Transverse colon (tissue), 4 donors: ENCODE measurements at regions not wholly inside any gene's neighbourhood (a gene's known extent, or its start where the extent isn't known, plus 50 kb on each side); places are given as distances from the start of the nearest gene placed in this dataset.
"Not testable (repeated sequence)": the region's sequence is repeated elsewhere in the genome, so short reads cannot be mapped to it uniquely, and the experiment has no call there.

ENCODE experiments used
- DNase-seq: peaks from one replicate; pipeline ENCODE4 v3.0.0-alpha.2; 2019
- H3K27ac ChIP-seq, 4 donors: fragments of 200-600 bp; sonication (generic); 2 replicates each; pipeline ENCODE4 v1.5.1; 2016 to 2018; ENCODE audit warnings: inconsistent platforms in 4 of 4
- H3K27me3 ChIP-seq: fragments of 200-600 bp; sonication (generic); 2 replicates; pipeline ENCODE4 v1.5.1; 2017; ENCODE audit warnings: inconsistent platforms
- H3K36me3 ChIP-seq, 4 donors: fragments of 200-600 bp; sonication (generic); 2 replicates each; pipeline ENCODE4 v1.5.1; 2017 to 2019; ENCODE audit warnings: inconsistent platforms in 4 of 4
- H3K4me1 ChIP-seq, 4 donors: fragments of 200-600 bp; sonication (generic); 2 replicates each; pipeline ENCODE4 v1.5.1; 2017 to 2020; ENCODE audit warnings: inconsistent platforms in 4 of 4
- H3K4me3 ChIP-seq, 4 donors: fragments of 200-600 bp; sonication (generic); 1 replicate in 1 of 4; 2 replicates in 3 of 4; pipeline versions ENCODE4 v1.5.1 to v1.6.1; 2017 to 2019; ENCODE audit warnings: inconsistent platforms in 4 of 4
- H3K9me3 ChIP-seq, 2 donors: fragments of 200-600 bp; sonication (generic); 2 replicates each; pipeline ENCODE4 v1.5.1; 2017 to 2019; ENCODE audit warnings: inconsistent platforms in 2 of 2
- CTCF ChIP-seq, 5 experiments: fragments of 200-600 bp in 3 of 5; fragments of 450-650 bp in 2 of 5; sonication (generic) in 3 of 5; IDR thresholded peaks; 1 replicate in 2 of 5; 2 replicates in 3 of 5; pipeline ENCODE4 v1.5.1; 2016 to 2017; ENCODE audit warnings: antibody characterized with exemption in 5 of 5, inconsistent platforms in 3 of 5, mild to moderate bottlenecking in 2 of 5, moderate library complexity in 1 of 5
- EP300 ChIP-seq: sonication (generic); formaldehyde crosslinking; IDR thresholded peaks from one replicate; pipeline ENCODE4 v1.6.1; 2017; ENCODE audit warnings: antibody characterized with exemption, low read depth
- POLR2A ChIP-seq: fragments of 450-650 bp; IDR thresholded peaks from one replicate; pipeline ENCODE4 v1.6.1; 2016; ENCODE audit warnings: antibody characterized with exemption, mild to moderate bottlenecking, moderate library complexity
- POLR2AphosphoS5 ChIP-seq, 3 donors: sonication (generic); formaldehyde crosslinking; IDR thresholded peaks; one replicate each; pipeline ENCODE4 v1.6.1; 2016; ENCODE audit warnings: antibody characterized with exemption in 3 of 3
- WGBS, 2 donors: methylation state at CpG; one replicate each; pipeline ENCODE4 v1.1.5; 2018; ENCODE audit warnings: low coverage in 1 of 2; 5-methylcytosine and 5-hydroxymethylcytosine counted together
- in situ Hi-C, 4 donors: fragments of 200-750 bp; cut with MboI; loops; one replicate each; pipeline versions ENCODE4 v1.15.0 to v1.15.1; 2017; ENCODE audit warnings: low sequenced_read_pairs in 3 of 4, low pct_ligation_motif_present in 1 of 4, low pct_unique_long_range_greater_than_20kb in 1 of 4
- intact Hi-C: fragments of 100-400 bp; cut with DNase I; formaldehyde crosslinking; loops from one replicate; pipeline ENCODE4 v1.15.1; 2023; ENCODE audit warnings: low total_unique reads

GRCh38 chr6:112689183-112689858 is 342.2 kb downstream of the RFPL4B start:
- in situ Hi-C loops, H3K36me3 ChIP-seq, DNase-seq, H3K27ac ChIP-seq, H3K4me1 ChIP-seq, H3K4me3 ChIP-seq, H3K9me3 ChIP-seq, intact Hi-C loops, H3K27me3 ChIP-seq: not testable (repeated sequence)
- 93% methylated on average over 37 of the region's 56 CpGs; no CpG with 5 or more reads in 1 of the 2 donors for WGBS, 2 donors

- no peak overlapping the region for H3K4me3 ChIP-seq
- no peak overlapping the region for H3K27ac ChIP-seq
- no peaks in the 10 kb centered on the region for H3K27me3 ChIP-seq
- no peak for DNase-seq
- H3K36me3 ChIP-seq = no peaks in the 10 kb centered on the region
- intact Hi-C loops (no loop called here), in situ Hi-C loops (no loop called here)
- H3K4me1 ChIP-seq = peaks cover 0 to 4% (median 0%) of the 10 kb centered on the region in 4 donors
- TF ChIP-seq POLR2AphosphoS5 (IDR thresholded peaks at IDR 0.05) (no peak), CTCF (IDR thresholded peaks at IDR 0.05) (no peak), EP300 (no peak), POLR2A (no peak)
- H3K9me3 ChIP-seq = no peaks in the 10 kb centered on the region
- WGBS, 2 donors = 52 to 56% methylated on average over 6 of the region's 6 CpGs
These were observed 343.5 kb downstream of the RFPL4B start for GRCh38 chr6:112690497-112691202.

- H3K4me3 ChIP-seq = no peak overlapping the region
- no peaks in the 10 kb centered on the region for H3K36me3 ChIP-seq
- DNase-seq = no peak
- H3K27me3 ChIP-seq = no peaks in the 10 kb centered on the region
- no peak overlapping the region for H3K27ac ChIP-seq
- H3K4me1 ChIP-seq = peaks cover 0 to 4% (median 0%) of the 10 kb centered on the region in 4 donors
- TF ChIP-seq CTCF (IDR thresholded peaks at IDR 0.05) = no peak
- no peak for TF ChIP-seq EP300
- no peak for TF ChIP-seq POLR2AphosphoS5 (IDR thresholded peaks at IDR 0.05)
- no peak for TF ChIP-seq POLR2A
- in situ Hi-C loops (no loop called here), intact Hi-C loops (no loop called here)
- 0 to 19% methylated on average over 1 of the region's 1 CpG for WGBS, 2 donors
- H3K9me3 ChIP-seq = no peaks in the 10 kb centered on the region
These were observed 344.2 kb downstream of the RFPL4B start for GRCh38 chr6:112691289-112691688.

GRCh38 chr6:112695001-112695400 is 347.9 kb downstream of the RFPL4B start:
- TF ChIP-seq POLR2AphosphoS5 (IDR thresholded peaks at IDR 0.05) = no peak
- TF ChIP-seq POLR2A = no peak
- no peak for TF ChIP-seq CTCF (IDR thresholded peaks at IDR 0.05)
- no peak for TF ChIP-seq EP300
- no peaks in the 10 kb centered on the region for H3K27me3 ChIP-seq
- H3K27ac ChIP-seq = no peak overlapping the region
- peaks cover 0 to 4% (median 0%) of the 10 kb centered on the region in 4 donors for H3K4me1 ChIP-seq
- 29 to 51% methylated on average over 2 of the region's 2 CpGs for WGBS, 2 donors
- H3K36me3 ChIP-seq = no peaks in the 10 kb centered on the region
- H3K9me3 ChIP-seq = no peaks in the 10 kb centered on the region
- no peak overlapping the region for H3K4me3 ChIP-seq
- intact Hi-C loops = no loop called here
- in situ Hi-C loops = no loop called here
- no peak for DNase-seq
